ENCODE measurements at regions not wholly inside any gene's neighbourhood (a gene's known extent, or its start where the extent isn't known, plus 50 kb on each side); places are given as distances from the start of the nearest gene placed in this dataset.

DNA sequence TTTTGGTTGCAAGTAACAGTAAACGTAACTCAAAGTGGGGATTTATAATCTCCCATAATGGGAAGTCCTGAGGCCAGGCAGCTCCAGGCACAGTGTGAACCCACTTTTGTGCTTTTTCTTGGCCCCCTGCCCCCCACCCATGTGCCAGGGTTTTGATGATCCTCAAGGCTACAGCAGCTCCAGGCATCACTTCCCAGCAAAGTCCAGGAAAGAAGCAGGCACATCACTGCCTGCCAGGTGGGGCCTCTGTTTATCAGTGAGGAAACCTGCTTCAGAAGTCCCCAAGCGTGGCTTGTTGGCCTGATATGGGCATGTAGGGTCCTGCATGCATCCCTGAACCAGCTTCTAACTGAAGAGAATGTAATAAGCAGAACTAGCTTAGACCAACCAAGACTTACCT, 299.2 kb upstream of the SKOR2 start:
- no peaks in the 10 kb centered on the region for H3K79me2 ChIP-seq (ENCODE audit: insufficient read depth, low read length)
- no peak for FAIRE-seq
- no peak for ATAC-seq
- H3K4me3 ChIP-seq (replicated peaks in 1 of 3; ENCODE audit: insufficient read depth in 1 of 3, low read depth in 2 of 3, low read length in 3 of 3), result no peak overlapping the region
- H3K4me2 ChIP-seq (ENCODE audit: low read depth, low read length), result no peak overlapping the region
- WGBS (ENCODE audit: low lambda C conversion rate), result 0% methylated on average over 1 of the region's 2 CpGs
- H2AFZ ChIP-seq (ENCODE audit: low read length), result no peak overlapping the region
- H3K4me1 ChIP-seq (ENCODE audit: insufficient read depth, low read length), result no peaks in the 10 kb centered on the region
- H3K9me3 ChIP-seq (ENCODE audit: low read length), result no peaks in the 10 kb centered on the region
- in situ Hi-C loops (cut with HindIII; ENCODE audit: extremely low pct_ligation_motif_present, low pct_unique_long_range_greater_than_20kb), result no loop called here
- no peak for DNase-seq (ENCODE audit: low spot score)
- BruUV-seq (replicated peaks), result no TSS peak
- no peaks in the 10 kb centered on the region for H4K20me1 ChIP-seq (ENCODE audit: insufficient read depth, low read length)
- no peak overlapping the region for H3K9ac ChIP-seq (ENCODE audit: insufficient read depth, low read depth, low read length)
- CTCF ChIA-PET (ENCODE audit: low intra/inter-chr PET ratio, low total read pairs), result no interaction called here
- no peak overlapping the region for H3K27ac ChIP-seq (ENCODE audit: extremely low read length, insufficient read depth, low read length)
- peaks cover 3 to 7% of the 10 kb centered on the region in 2 experiments; a peak in 1 of 5 replicates for H3K27me3 ChIP-seq (ENCODE audit: control insufficient read depth in 1 of 2, insufficient read depth in 2 of 2, low read length in 2 of 2)
- POLR2A ChIA-PET, result no interaction called here
- H3K36me3 ChIP-seq (replicated peaks in 1 of 2; ENCODE audit: control insufficient read depth in 1 of 2, insufficient read depth in 2 of 2, low read length in 2 of 2), result no peaks in the 10 kb centered on the region
- intact Hi-C loops (cut with micrococcal nuclease; ENCODE audit: unreplicated experiment), result no loop called here
- TF ChIP-seq ZNF235 (CRISPR knock-in tag; IDR thresholded peaks at IDR 0.05; ENCODE audit: borderline replicate concordance), result no peak
- no peak for TF ChIP-seq ZNF101 (CRISPR knock-in tag; IDR thresholded peaks at IDR 0.05; ENCODE audit: borderline replicate concordance, low read depth)
- TF ChIP-seq NFAT5 (CRISPR knock-in tag; IDR thresholded peaks at IDR 0.05), result no peak
- TF ChIP-seq PLRG1 (conservative IDR thresholded peaks at IDR 0.05), result no peak
- TF ChIP-seq ATF4 (CRISPR knock-in tag; IDR thresholded peaks at IDR 0.05), result no peak
- TF ChIP-seq TP53 (CRISPR knock-in tag; conservative IDR thresholded peaks at IDR 0.05), result no peak
- TF ChIP-seq ZSCAN29 (CRISPR knock-in tag; conservative IDR thresholded peaks at IDR 0.05), result no peak
- no peak for TF ChIP-seq POLR2AphosphoS5 (IDR thresholded peaks at IDR 0.05; ENCODE audit: low read depth, low read length)
- no peak for TF ChIP-seq MTERF4 (CRISPR knock-in tag; IDR thresholded peaks at IDR 0.05)
- TF ChIP-seq, protein P1, sequence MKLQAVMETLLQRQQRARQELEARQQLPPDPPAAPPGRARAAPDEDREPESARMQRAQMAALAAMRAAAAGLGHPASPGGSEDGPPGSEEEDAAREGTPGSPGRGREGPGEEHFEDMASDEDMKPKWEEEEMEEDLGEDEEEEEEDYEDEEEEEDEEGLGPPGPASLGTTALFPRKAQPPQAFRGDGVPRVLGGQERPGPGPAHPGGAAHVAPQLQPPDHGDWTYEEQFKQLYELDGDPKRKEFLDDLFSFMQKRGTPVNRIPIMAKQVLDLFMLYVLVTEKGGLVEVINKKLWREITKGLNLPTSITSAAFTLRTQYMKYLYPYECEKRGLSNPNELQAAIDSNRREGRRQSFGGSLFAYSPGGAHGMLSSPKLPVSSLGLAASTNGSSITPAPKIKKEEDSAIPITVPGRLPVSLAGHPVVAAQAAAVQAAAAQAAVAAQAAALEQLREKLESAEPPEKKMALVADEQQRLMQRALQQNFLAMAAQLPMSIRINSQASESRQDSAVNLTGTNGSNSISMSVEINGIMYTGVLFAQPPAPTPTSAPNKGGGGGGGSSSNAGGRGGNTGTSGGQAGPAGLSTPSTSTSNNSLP (IDR thresholded peaks at IDR 0.05; ENCODE audit: low read depth, low read length), result no peak
- TF ChIP-seq DBP (CRISPR knock-in tag; IDR thresholded peaks at IDR 0.05; ENCODE audit: not compliant biosample characterization), result no peak
- TF ChIP-seq FUBP1 (CRISPR knock-in tag; IDR thresholded peaks at IDR 0.05; ENCODE audit: borderline replicate concordance), result no peak
- TF ChIP-seq NCOA1 (CRISPR knock-in tag; IDR thresholded peaks at IDR 0.05), result no peak
